ENCODE measurements at regions not wholly inside any gene's neighbourhood (a gene's known extent, or its start where the extent isn't known, plus 50 kb on each side); places are given as distances from the start of the nearest gene placed in this dataset.

- no peaks in the 10 kb centered on the region for H3K36me3 ChIP-seq (ENCODE audit: control insufficient read depth in 1 of 2, insufficient read depth in 2 of 2, low read length in 2 of 2)
- H3K4me2 ChIP-seq (ENCODE audit: low read length): no peak overlapping the region
- H3K9ac ChIP-seq (ENCODE audit: low read length): no peak overlapping the region
- BruUV-seq (replicated peaks): no TSS peak
- no peaks in the 10 kb centered on the region for H4K20me1 ChIP-seq (ENCODE audit: insufficient read depth)
- no peak overlapping the region for H2AFZ ChIP-seq (ENCODE audit: low read depth, low read length, poor library complexity, severe bottlenecking)
- no peak overlapping the region for H3K4me3 ChIP-seq (replicated peaks in 1 of 2; ENCODE audit: low read depth in 1 of 2, low read length in 2 of 2)
- ChIA-PET CTCF (no interaction called here), RAD21 (ENCODE audit: low non-redundant PET in 1 of 2, low total read pairs in 2 of 2, uncharacterized antibody in 2 of 2, unreplicated experiment in 2 of 2) (no interaction called here), POLR2A (no interaction called here)
- no peaks in the 10 kb centered on the region for H3K79me2 ChIP-seq (ENCODE audit: insufficient read depth, low read length)
- intact Hi-C loops (cut with micrococcal nuclease): no loop called here
- no peak for DNase-seq (ENCODE audit: low read depth, low spot score)
- peaks cover 0 to 12% of the 10 kb centered on the region in 2 experiments; a peak in 3 of 4 replicates for H3K9me3 ChIP-seq (ENCODE audit: control insufficient read depth in 1 of 2, insufficient read depth in 1 of 2, low read depth in 1 of 2, low read length in 2 of 2)
- TF ChIP-seq, protein P1, sequence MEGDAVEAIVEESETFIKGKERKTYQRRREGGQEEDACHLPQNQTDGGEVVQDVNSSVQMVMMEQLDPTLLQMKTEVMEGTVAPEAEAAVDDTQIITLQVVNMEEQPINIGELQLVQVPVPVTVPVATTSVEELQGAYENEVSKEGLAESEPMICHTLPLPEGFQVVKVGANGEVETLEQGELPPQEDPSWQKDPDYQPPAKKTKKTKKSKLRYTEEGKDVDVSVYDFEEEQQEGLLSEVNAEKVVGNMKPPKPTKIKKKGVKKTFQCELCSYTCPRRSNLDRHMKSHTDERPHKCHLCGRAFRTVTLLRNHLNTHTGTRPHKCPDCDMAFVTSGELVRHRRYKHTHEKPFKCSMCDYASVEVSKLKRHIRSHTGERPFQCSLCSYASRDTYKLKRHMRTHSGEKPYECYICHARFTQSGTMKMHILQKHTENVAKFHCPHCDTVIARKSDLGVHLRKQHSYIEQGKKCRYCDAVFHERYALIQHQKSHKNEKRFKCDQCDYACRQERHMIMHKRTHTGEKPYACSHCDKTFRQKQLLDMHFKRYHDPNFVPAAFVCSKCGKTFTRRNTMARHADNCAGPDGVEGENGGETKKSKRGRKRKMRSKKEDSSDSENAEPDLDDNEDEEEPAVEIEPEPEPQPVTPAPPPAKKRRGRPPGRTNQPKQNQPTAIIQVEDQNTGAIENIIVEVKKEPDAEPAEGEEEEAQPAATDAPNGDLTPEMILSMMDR (IDR thresholded peaks at IDR 0.05 in 2 of 3, conservative IDR thresholded peaks at IDR 0.05 in 1 of 3; ENCODE audit: borderline replicate concordance in 1 of 3, insufficient read depth in 1 of 3, low read depth in 2 of 3, low read length in 2 of 3): no peak
- TF ChIP-seq SP1 (IDR thresholded peaks at IDR 0.05; ENCODE audit: low read depth) (no peak), ATF3 (IDR thresholded peaks at IDR 0.05) (no peak), CBX3 (IDR thresholded peaks at IDR 0.05; ENCODE audit: low read depth) (no peak), SIN3A (IDR thresholded peaks at IDR 0.05; ENCODE audit: low read depth) (no peak), ZFX (IDR thresholded peaks at IDR 0.05) (no peak), TCF7L2 (IDR thresholded peaks at IDR 0.05; ENCODE audit: borderline replicate concordance, extremely low read depth, insufficient read depth, insufficient read length) (no peak), RAD21 (IDR thresholded peaks at IDR 0.05; ENCODE audit: low read depth) (no peak), POLR2AphosphoS5 (IDR thresholded peaks at IDR 0.05; ENCODE audit: low read depth, low read length) (no peak), EZH2phosphoT487 (IDR thresholded peaks at IDR 0.05; ENCODE audit: borderline replicate concordance) (no peak), ZNF274 (IDR thresholded peaks at IDR 0.05; ENCODE audit: low read depth, low read length) (no peak), ZBTB33 (IDR thresholded peaks at IDR 0.05; ENCODE audit: extremely low read depth, insufficient replicate concordance, low read length) (no peak), ELF1 (IDR thresholded peaks at IDR 0.05; ENCODE audit: borderline replicate concordance, low read depth) (no peak), YY1 (IDR thresholded peaks at IDR 0.05; ENCODE audit: extremely low read depth, insufficient replicate concordance, low read depth, low read length) (no peak), SRF (IDR thresholded peaks at IDR 0.05; ENCODE audit: low read depth) (no peak), EZH2 (IDR thresholded peaks at IDR 0.05) (no peak), FOSL1 (IDR thresholded peaks at IDR 0.05; ENCODE audit: low read depth) (no peak), POLR2A (IDR thresholded peaks at IDR 0.05; ENCODE audit: borderline replicate concordance, extremely low read depth, insufficient read depth, insufficient read length) (no peak)
- H3K27me3 ChIP-seq (ENCODE audit: insufficient read depth, low read length): no peaks in the 10 kb centered on the region
- no peaks in the 10 kb centered on the region for H3K4me1 ChIP-seq (ENCODE audit: control insufficient read depth in 1 of 2, insufficient read depth in 2 of 2, low read length in 2 of 2)
- ATAC-seq: no peak
- H3K27ac ChIP-seq (ENCODE audit: low read depth, low read length): no peak overlapping the region
- H3K9me2 ChIP-seq (ENCODE audit: insufficient read depth): no peaks in the 10 kb centered on the region
These were observed 772.8 kb upstream of the RAG2 start for GRCh38 chr11:37370817-37371216.
